ENCODE measurements at regions not wholly inside any gene's neighbourhood (a gene's known extent, or its start where the extent isn't known, plus 50 kb on each side); places are given as distances from the start of the nearest gene placed in this dataset.
"Not testable (repeated sequence)": the region's sequence is repeated elsewhere in the genome, so short reads cannot be mapped to it uniquely, and the experiment has no call there.

- TF ChIP-seq POLR2A (IDR thresholded peaks at IDR 0.05) (no peak), EP300 (IDR thresholded peaks at IDR 0.05) (no peak), POLR2AphosphoS5 (IDR thresholded peaks at IDR 0.05) (no peak)
- TF ChIP-seq, protein P1, sequence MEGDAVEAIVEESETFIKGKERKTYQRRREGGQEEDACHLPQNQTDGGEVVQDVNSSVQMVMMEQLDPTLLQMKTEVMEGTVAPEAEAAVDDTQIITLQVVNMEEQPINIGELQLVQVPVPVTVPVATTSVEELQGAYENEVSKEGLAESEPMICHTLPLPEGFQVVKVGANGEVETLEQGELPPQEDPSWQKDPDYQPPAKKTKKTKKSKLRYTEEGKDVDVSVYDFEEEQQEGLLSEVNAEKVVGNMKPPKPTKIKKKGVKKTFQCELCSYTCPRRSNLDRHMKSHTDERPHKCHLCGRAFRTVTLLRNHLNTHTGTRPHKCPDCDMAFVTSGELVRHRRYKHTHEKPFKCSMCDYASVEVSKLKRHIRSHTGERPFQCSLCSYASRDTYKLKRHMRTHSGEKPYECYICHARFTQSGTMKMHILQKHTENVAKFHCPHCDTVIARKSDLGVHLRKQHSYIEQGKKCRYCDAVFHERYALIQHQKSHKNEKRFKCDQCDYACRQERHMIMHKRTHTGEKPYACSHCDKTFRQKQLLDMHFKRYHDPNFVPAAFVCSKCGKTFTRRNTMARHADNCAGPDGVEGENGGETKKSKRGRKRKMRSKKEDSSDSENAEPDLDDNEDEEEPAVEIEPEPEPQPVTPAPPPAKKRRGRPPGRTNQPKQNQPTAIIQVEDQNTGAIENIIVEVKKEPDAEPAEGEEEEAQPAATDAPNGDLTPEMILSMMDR (IDR thresholded peaks at IDR 0.05) = no peak
- Histone ChIP-seq H3K9me3 (peaks cover 0 to 11% (median 0%) of the 10 kb centered on the region in 4 donors), H3K27ac (peak overlapping the region in 1 of 4 donors; percentile 43), H3K36me3 (no peaks in the 10 kb centered on the region), H3K4me1 (peaks cover 0 to 29% (median 10%) of the 10 kb centered on the region in 4 donors), H3K27me3 (no peaks in the 10 kb centered on the region), H3K4me3 (no peak overlapping the region)
- WGBS, 2 donors = 34 to 53% methylated on average over 3 of the region's 3 CpGs
- intact Hi-C loops (cut with DNase I) = no loop called here
- no peak for DNase-seq
These were observed 161.3 kb downstream of the THBS2 start for GRCh38 chr6:169092375-169092774.

GRCh38 chr6:169090514-169091127 lies 163.0 kb downstream of the THBS2 start:
- Histone ChIP-seq H3K9me3 (peaks cover 0 to 11% (median 0%) of the 10 kb centered on the region in 4 donors), H3K4me1 (peaks cover 0 to 31% (median 11%) of the 10 kb centered on the region in 4 donors)
- DNase-seq; H3K27ac ChIP-seq; H3K36me3 ChIP-seq; H3K4me3 ChIP-seq; intact Hi-C loops (cut with DNase I); H3K27me3 ChIP-seq: not testable (repeated sequence)
- WGBS, 2 donors = 37 to 67% methylated on average over 2 of the region's 2 CpGs

DNA sequence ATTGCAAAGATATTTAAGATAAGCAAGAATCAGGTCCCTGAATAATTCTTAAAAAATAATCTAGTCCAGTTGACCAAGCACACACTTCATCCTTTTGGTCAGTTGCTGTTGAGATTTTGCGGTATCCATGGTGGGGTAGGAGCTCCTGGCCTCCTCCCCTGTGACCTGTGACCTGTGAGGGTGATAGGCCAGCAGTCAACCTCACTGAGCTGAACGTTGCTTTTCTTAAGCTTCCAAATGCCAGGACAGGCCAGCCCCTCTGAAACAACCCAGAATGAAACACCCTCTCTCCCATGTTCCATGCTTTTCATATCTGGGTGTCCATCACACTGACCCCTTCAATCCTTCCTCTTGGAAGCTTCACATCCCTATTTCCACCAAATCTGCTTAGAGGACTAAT lies 164.9 kb downstream of the THBS2 start:
- 70 to 77% methylated on average over 2 of the region's 2 CpGs for WGBS, 2 donors

DNA sequence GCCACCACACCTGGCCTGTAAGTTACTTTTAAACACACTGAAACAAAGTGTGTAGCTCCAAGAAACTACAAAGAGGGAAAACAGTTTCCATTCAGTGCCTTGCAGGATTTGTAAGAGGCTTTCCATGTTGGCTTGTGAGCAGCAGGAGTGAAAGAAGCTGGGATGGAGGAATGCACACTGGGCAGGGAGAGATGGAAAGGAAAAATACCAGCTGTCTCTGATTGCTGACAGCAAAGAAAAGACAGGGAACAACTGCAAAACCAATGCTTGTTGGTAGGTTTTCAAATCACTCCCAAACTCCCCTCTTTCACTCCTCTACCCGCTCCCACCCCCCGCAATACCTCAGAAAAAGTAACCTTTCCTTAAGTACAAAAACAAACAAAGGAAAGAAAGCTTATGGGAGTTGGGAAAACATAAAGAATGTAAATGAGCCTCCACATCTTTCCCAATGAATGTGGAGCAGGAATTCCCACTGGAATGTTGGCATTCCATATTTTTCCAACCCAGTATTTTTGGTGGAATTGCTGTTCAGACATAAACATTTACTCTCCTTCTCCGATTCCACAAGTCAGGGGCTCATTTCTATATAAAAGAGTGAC lies 166.1 kb downstream of the THBS2 start:
- peaks cover 0 to 11% (median 0%) of the 10 kb centered on the region in 4 donors for H3K9me3 ChIP-seq
- H3K27ac ChIP-seq = peak overlapping the region in 3 of 4 donors; percentile 33 to 54 (median 41)
- intact Hi-C loops (cut with DNase I) = no loop called here
- no peaks in the 10 kb centered on the region for H3K27me3 ChIP-seq
- TF ChIP-seq POLR2A (IDR thresholded peaks at IDR 0.05) (no peak), POLR2AphosphoS5 (IDR thresholded peaks at IDR 0.05) (peak in 3 of 4 donors; percentile 10 to 43 (median 38))
- H3K4me1 ChIP-seq = peaks cover 0 to 21% (median 9%) of the 10 kb centered on the region in 4 donors
- WGBS, 2 donors = 69 to 77% methylated on average over 3 of the region's 3 CpGs
- no peaks in the 10 kb centered on the region for H3K36me3 ChIP-seq
- H3K4me3 ChIP-seq = no peak overlapping the region
- DNase-seq = no peak

More for the DNA sequence above, 164.9 kb downstream of the THBS2 start:
- H3K4me3 ChIP-seq = no peak overlapping the region
- peaks cover 0 to 31% (median 11%) of the 10 kb centered on the region in 4 donors for H3K4me1 ChIP-seq
- no peaks in the 10 kb centered on the region for H3K36me3 ChIP-seq
- H3K27me3 ChIP-seq = no peaks in the 10 kb centered on the region
- no peak for DNase-seq
- H3K27ac ChIP-seq = no peak overlapping the region
- H3K9me3 ChIP-seq = peaks cover 0 to 11% (median 0%) of the 10 kb centered on the region in 4 donors
- TF ChIP-seq, protein P1 (IDR thresholded peaks at IDR 0.05) = no peak
- no peak for TF ChIP-seq EP300 (IDR thresholded peaks at IDR 0.05)
- no peak for TF ChIP-seq POLR2AphosphoS5 (IDR thresholded peaks at IDR 0.05)
- no peak for TF ChIP-seq POLR2A (IDR thresholded peaks at IDR 0.05)
- intact Hi-C loops (cut with DNase I) = no loop called here

- intact Hi-C loops (cut with DNase I) = not testable (repeated sequence)
These were observed 167.0 kb downstream of the THBS2 start for GRCh38 chr6:169086616-169087015.

DNA sequence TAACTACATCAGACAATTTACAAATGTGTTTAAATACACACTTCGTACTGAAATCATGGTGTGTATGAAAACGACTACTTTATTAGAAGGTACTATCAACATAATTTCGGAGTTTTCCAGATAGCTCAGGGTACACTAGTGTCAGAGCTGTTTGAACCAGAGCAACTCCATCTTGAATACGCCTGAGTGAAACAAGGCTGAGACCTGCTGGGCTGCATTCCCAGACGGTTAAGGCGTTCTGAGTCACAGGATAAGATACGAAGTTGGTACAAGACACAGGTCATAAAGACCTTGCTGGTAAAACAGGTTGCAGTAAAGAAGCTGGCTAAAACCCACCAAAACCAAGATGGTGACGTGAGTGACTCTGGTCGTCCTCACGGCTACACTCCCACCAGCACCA lies 167.6 kb downstream of the THBS2 start:
- no peaks in the 10 kb centered on the region for H3K27me3 ChIP-seq
- TF ChIP-seq, protein P1 (IDR thresholded peaks at IDR 0.05) = no peak
- no peak for TF ChIP-seq EP300 (IDR thresholded peaks at IDR 0.05)
- TF ChIP-seq POLR2AphosphoS5 (IDR thresholded peaks at IDR 0.05) = no peak
- H3K27ac ChIP-seq = no peak overlapping the region
- H3K4me3 ChIP-seq = no peak overlapping the region
- no peaks in the 10 kb centered on the region for H3K36me3 ChIP-seq
- no peak for DNase-seq
- intact Hi-C loops (cut with DNase I) = no loop called here
- H3K9me3 ChIP-seq = peaks cover 0 to 6% (median 0%) of the 10 kb centered on the region in 4 donors
- peaks cover 0 to 15% (median 9%) of the 10 kb centered on the region in 4 donors for H3K4me1 ChIP-seq
- 88 to 91% methylated on average over 10 of the region's 10 CpGs for WGBS, 2 donors

More at GRCh38 chr6:169086616-169087015, 167.0 kb downstream of the THBS2 start:
- not testable (repeated sequence) for H3K36me3 ChIP-seq, H3K4me3 ChIP-seq, H3K27me3 ChIP-seq, DNase-seq
- H3K4me1 ChIP-seq = peaks cover 0 to 15% (median 9%) of the 10 kb centered on the region in 4 donors
- WGBS, 2 donors = 89 to 91% methylated on average over 6 of the region's 6 CpGs
- peaks cover 0 to 11% (median 0%) of the 10 kb centered on the region in 4 donors for H3K9me3 ChIP-seq
- H3K27ac ChIP-seq = peak overlapping the region in 1 of 4 donors; percentile 54
